ENCODE measurements at regions not wholly inside any gene's neighbourhood (a gene's known extent, or its start where the extent isn't known, plus 50 kb on each side); places are given as distances from the start of the nearest gene placed in this dataset.

- H3K4me3 Mint-ChIP-seq, result no peak overlapping the region
- Histone ChIP-seq H2AFZ (ENCODE audit: insufficient read depth, low read depth, low read length, poor library complexity, severe bottlenecking) (no peak overlapping the region), H3K79me2 (ENCODE audit: insufficient read depth, low read length) (no peaks in the 10 kb centered on the region), H3K4me1 (ENCODE audit: control insufficient read depth in 1 of 2, insufficient read depth in 2 of 2, low read length in 2 of 2) (peaks cover 26 to 34% of the 10 kb centered on the region in 2 donors), H3K9ac (ENCODE audit: insufficient read depth, low read length, poor library complexity, severe bottlenecking) (no peak overlapping the region), H3K4me3 (replicated peaks in 1 of 3; ENCODE audit: low read depth in 2 of 3, low read length in 3 of 3) (no peak overlapping the region), H3K27me3 (ENCODE audit: control insufficient read depth in 2 of 2, insufficient read depth in 2 of 2, low read length in 2 of 2) (no peaks in the 10 kb centered on the region), H3K9me3 (replicated peaks in 1 of 2; ENCODE audit: control insufficient read depth in 1 of 2, insufficient read depth in 1 of 2, low read length in 2 of 2) (no peaks in the 10 kb centered on the region), H3K36me3 (replicated peaks in 1 of 2; ENCODE audit: control insufficient read depth in 1 of 2, insufficient read depth in 2 of 2, low read length in 2 of 2) (no peaks in the 10 kb centered on the region), H3K27ac (ENCODE audit: low read depth in 1 of 2, low read length in 2 of 2) (no peak overlapping the region), H4K20me1 (ENCODE audit: insufficient read depth, low read length) (no peaks in the 10 kb centered on the region), H3K4me2 (replicated peaks; ENCODE audit: extremely low read depth, low read length, poor library complexity, severe bottlenecking) (no peak overlapping the region)
- peak overlapping the region in 1 of 7 donors; percentile 77 for H3K27ac Mint-ChIP-seq
- H3K36me3 Mint-ChIP-seq, result no peaks in the 10 kb centered on the region
- H3K9me3 Mint-ChIP-seq, result peaks cover 3 to 12% (median 7%) of the 10 kb centered on the region in 7 donors
- intact Hi-C loops (cut with micrococcal nuclease), result loop anchor here (5.0 to 10.0 kb wide), 2 partner anchors 803 to 805 kb away; no protein-coding TSS in a partner anchor
- no peak for DNase-seq
- H3K4me1 Mint-ChIP-seq, result peaks cover 37% of the 10 kb centered on the region
- peaks cover 0 to 3% (median 0%) of the 10 kb centered on the region in 3 donors for H3K27me3 Mint-ChIP-seq (ENCODE audit: low read depth in 3 of 3)
- no CpG with 5 or more reads among the region's 1 CpG for WGBS (ENCODE audit: insufficient coverage)
- TF ChIP-seq CTCF (IDR thresholded peaks at IDR 0.05), result no peak
These were observed 585.7 kb downstream of the ACTL7B start for GRCh38 chr9:108270051-108270450.

- intact Hi-C loops (cut with micrococcal nuclease), result no loop called here
- H3K27ac Mint-ChIP-seq, result peak overlapping the region in 1 of 7 donors; percentile 19
These were observed 586.4 kb downstream of the ACTL7B start for GRCh38 chr9:108269371-108269770.

More at GRCh38 chr9:108269371-108269770, 586.4 kb downstream of the ACTL7B start:
- H3K36me3 Mint-ChIP-seq, result no peaks in the 10 kb centered on the region
- H3K27me3 ChIP-seq (ENCODE audit: control insufficient read depth in 2 of 2, insufficient read depth in 2 of 2, low read length in 2 of 2), result no peaks in the 10 kb centered on the region
- H3K27me3 Mint-ChIP-seq (ENCODE audit: low read depth in 3 of 3), result peaks cover 0 to 2% (median 2%) of the 10 kb centered on the region in 3 donors
- peak overlapping the region in 1 of 2 donors; percentile 13 for H3K27ac ChIP-seq (ENCODE audit: low read depth in 1 of 2, low read length in 2 of 2)
- no peak for TF ChIP-seq CTCF (IDR thresholded peaks at IDR 0.05)
- no CpG with 5 or more reads among the region's 1 CpG for WGBS (ENCODE audit: insufficient coverage)
- no peaks in the 10 kb centered on the region for H3K9me3 ChIP-seq (replicated peaks in 1 of 2; ENCODE audit: control insufficient read depth in 1 of 2, insufficient read depth in 1 of 2, low read length in 2 of 2)
- H3K36me3 ChIP-seq (replicated peaks in 1 of 2; ENCODE audit: control insufficient read depth in 1 of 2, insufficient read depth in 2 of 2, low read length in 2 of 2), result no peaks in the 10 kb centered on the region
- peaks cover 31 to 38% of the 10 kb centered on the region in 2 donors for H3K4me1 ChIP-seq (ENCODE audit: control insufficient read depth in 1 of 2, insufficient read depth in 2 of 2, low read length in 2 of 2)
- peaks cover 3 to 12% (median 7%) of the 10 kb centered on the region in 7 donors for H3K9me3 Mint-ChIP-seq
- no peaks in the 10 kb centered on the region for H4K20me1 ChIP-seq (ENCODE audit: insufficient read depth, low read length)
- no peak overlapping the region for H3K9ac ChIP-seq (ENCODE audit: insufficient read depth, low read length, poor library complexity, severe bottlenecking)
- peak in 1 of 3 donors; percentile 12 for DNase-seq
- no peak overlapping the region for H3K4me2 ChIP-seq (replicated peaks; ENCODE audit: extremely low read depth, low read length, poor library complexity, severe bottlenecking)
- H3K79me2 ChIP-seq (ENCODE audit: insufficient read depth, low read length), result no peaks in the 10 kb centered on the region
- no peak overlapping the region for H2AFZ ChIP-seq (ENCODE audit: insufficient read depth, low read depth, low read length, poor library complexity, severe bottlenecking)
- no peak overlapping the region for H3K4me3 ChIP-seq (replicated peaks in 1 of 3; ENCODE audit: low read depth in 2 of 3, low read length in 3 of 3)
- H3K4me1 Mint-ChIP-seq, result peaks cover 44% of the 10 kb centered on the region
- peak overlapping the region in 1 of 2 donors; percentile 46 for H3K4me3 Mint-ChIP-seq

Data from CD14-positive monocyte (primary cell).